NOMO-1 (cell line): ENCODE measurements at regions not wholly inside any gene's neighbourhood (a gene's known extent, or its start where the extent isn't known, plus 50 kb on each side); places are given as distances from the start of the nearest gene placed in this dataset.
A peak's percentile ranks its signal among the peaks of the same experiment; 100 is the strongest.
"Not testable (repeated sequence)": the region's sequence is repeated elsewhere in the genome, so short reads cannot be mapped to it uniquely, and the experiment has no call there.

ENCODE experiments used
- DNase-seq, 2 experiments: peaks; one replicate each; lab custom pipeline; 2025; ENCODE audit not compliant: unreplicated experiment in 2 of 2; lab: John Stamatoyannopoulos, UW

DNA sequence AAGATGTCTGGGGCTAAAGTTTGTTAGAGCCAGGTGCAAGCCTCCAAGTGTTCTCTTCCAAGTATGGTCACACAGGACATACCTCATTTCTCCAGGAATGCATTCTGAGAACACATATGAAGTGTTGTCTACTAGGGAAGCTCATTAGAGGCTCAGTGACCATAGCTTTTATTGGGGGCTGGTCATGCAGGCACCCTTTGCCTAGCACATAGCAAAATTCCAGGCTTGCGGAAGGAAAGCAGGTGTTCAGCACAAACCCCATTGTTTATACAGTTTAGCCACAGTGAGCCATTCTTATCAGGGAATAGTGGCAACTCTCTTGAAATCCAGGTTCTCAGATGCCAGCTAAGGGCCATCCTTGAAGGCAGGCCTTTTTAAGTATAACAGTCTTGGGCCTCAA lies 112.1 kb upstream of the XIST start:
- no peak for DNase-seq

- no peak for DNase-seq
Measured at GRCh38 chrX:73963682-73964081, 111.2 kb upstream of the XIST start.

DNA sequence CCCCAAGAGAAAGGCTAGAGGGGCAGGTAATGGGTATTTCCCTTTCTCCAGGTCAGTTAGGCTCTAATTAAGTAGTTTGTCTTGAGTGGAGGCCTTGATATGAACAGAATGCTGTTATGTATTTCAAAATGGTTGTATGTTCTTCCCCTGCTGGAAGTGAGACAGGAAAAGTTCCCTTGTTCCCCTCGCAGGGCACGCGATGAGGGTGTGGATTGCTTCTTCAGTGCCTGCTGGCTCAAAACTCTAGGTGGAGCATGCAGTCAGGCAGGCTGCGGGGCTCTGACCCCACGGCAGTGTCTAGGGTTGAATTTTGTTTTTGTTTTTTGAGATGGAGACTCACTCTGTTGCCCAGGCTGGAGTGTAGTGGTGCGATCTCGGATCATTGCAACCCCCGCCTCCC lies 110.4 kb upstream of the XIST start:
- no peak for DNase-seq

DNA sequence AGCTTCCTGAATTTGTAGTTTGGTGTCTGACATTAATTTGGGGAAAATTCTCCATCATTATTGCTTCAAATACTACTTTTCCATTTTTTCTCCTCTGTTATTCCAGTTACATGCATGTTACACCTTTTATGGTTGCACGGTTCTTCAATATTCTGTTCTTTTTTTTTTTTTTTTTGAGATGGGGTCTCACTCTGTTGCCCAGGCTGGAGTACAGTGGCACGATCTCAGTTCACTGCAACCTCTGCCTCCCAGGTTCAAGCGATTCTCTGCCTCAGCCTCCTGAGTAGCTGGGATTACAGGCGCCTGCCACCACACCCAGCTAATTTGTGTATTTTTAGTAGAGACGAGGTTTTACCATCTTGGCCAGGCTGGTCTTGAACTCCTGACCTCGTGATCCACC lies 109.4 kb upstream of the XIST start:
- not testable (repeated sequence) for DNase-seq

GRCh38 chrX:73944563-73944908 lies 92.0 kb upstream of the XIST start:
- DNase-seq, result peak in 1 of 2 experiments; percentile 57

DNA sequence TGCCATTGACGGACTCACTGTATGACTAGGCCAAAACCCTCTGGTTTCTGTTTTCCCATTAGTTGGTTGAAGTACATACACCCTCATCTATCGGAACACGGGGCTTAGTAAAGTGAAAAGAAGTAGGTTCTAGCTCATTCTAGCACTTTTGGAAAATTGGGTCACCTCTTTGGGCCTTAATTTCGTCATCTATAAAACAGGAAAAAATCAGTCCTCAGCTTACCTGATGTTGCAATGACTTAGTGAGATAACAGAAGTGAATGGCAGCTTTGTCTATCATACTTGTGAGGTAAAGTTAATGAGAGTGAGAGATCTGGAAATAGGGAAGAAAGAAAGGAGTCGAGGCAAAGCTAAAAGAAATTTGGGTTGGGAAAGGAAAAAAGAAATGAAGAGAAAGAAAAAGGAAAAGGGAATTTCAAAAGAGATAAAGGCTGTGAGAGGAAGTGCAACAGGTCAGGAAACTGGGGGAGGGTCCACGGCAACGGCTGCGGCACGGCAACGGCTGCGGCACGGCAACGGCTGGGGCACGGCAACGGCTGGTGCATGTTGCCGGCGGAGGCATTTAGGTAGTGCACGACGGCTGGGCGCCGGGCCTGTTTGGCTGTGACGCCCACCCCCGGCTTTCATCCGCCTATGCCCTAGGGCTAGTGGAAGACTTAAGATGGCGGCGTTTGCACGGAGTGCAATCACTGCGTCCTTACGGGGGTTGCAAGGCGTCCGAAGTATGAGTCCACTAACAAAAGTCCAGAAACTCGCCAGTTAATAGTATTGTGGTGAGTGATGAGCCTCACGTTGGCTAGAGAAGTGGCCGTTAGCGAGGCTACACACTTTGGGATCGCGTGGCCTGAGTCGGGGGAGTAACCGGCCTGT lies 91.4 kb upstream of the XIST start:
- peak; percentile 93 to 95 for DNase-seq

GRCh38 chrX:73940893-73941470 lies 88.5 kb upstream of the XIST start:
- DNase-seq, result no peak

GRCh38 chrX:73937843-73938242 lies 85.3 kb upstream of the XIST start:
- DNase-seq, result peak; percentile 70 to 82

DNA sequence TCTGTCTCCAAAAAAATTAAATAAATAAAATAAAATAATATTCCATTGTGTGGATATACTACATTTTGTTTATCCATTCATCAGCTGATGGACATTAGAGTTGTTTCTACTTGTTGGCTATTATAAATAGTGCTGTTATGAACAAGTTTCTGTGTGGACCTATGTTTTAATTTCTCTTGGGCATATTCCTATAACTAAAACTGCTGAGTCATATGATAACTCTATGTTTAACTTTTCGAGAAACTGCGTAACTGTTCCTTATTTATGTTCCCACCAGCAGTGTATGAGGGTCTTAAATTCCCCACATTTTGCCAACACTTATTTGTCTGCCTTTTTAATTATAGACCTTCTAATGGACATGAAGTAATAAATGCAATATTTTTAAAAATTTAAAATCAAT lies 80.0 kb upstream of the XIST start:
- no peak for DNase-seq

- no peak for DNase-seq
Measured at GRCh38 chrX:73930300-73930699, 77.8 kb upstream of the XIST start.

DNA sequence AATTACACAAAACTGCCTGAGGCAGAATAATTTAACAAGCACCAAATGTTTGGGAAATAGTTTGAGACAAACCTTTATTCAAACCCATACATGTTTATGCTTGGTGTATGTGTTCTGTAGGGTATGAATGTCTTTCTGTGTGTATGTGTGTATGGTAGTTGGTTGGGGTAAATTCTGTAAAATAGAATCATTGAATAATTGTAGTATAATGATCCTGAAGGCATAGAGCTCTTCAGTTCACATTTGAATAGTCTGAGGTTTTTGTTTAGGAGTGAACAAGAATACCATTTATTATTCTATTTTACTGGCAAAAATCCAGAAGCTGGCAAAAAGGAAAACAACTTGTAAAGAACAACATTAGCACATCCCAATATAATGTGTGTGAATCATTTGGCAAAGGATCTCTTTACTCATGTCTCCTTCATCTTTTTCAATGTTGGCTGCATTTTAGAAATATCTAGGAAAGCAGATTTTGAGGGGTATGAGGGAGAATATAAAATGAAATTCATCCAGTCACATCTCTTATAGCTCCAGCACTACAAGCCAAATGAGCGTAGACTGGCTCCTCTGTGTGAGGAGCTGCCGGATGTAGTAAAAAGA lies 70.4 kb upstream of the XIST start:
- no peak for DNase-seq

GRCh38 chrX:73916931-73917667 lies 64.6 kb upstream of the XIST start:
- no peak for DNase-seq

- DNase-seq, result no peak
Measured at GRCh38 chrX:73916489-73916888, 64.0 kb upstream of the XIST start.

GRCh38 chrX:73914792-73915191 lies 62.3 kb upstream of the XIST start:
- not testable (repeated sequence) for DNase-seq

GRCh38 chrX:73913580-73913979 lies 61.1 kb upstream of the XIST start:
- no peak for DNase-seq

DNA sequence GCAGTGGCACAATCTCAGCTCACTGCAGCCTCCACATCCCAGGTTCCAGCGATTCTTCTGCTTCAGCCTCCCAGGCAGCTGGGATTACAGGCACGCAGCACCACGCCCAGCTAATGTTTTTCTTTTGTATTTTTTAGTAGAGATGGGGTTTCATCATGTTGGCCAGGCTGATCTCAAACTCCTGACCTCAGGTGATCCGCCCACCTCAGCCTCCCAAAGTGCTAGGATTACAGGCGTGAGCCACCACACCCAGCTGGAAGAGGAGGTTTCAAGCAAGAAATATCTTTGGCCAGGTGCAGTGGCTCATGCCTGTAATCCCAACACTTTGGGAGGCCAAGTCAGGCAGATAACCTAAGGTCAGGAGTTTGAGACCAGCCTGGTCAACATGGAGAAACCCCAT lies 59.4 kb upstream of the XIST start:
- not testable (repeated sequence) for DNase-seq

DNA sequence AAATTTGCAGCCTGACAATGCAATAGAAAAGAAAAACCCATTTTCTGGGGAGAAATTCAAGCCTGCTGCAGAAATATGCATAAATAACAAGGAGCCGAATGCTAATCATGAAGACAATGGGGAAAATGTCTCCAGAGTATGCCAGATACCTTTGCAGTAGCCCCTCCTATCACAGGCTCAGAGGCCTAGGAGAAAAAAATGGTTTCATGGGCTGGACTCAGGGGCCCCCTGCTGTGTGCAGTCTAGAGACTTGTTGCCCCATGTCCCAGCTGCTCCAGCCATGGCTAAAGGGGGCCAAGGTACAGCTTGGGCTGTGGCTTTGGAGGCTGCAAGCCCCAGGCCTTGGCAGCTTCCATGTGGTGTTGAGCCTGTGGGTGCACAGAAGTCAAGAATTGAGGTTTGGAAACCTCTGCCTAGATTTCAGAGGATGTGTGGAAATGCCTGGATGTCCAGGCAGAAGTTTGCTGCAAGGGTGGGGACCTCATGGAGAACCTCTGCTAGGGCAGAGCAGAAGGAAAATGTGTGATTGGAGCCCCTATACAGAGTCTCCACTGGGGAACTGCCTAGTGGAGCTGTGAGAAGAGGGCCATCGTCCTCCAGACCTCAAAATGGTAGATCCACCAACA lies 53.3 kb upstream of the XIST start:
- DNase-seq, result not testable (repeated sequence)

DNA sequence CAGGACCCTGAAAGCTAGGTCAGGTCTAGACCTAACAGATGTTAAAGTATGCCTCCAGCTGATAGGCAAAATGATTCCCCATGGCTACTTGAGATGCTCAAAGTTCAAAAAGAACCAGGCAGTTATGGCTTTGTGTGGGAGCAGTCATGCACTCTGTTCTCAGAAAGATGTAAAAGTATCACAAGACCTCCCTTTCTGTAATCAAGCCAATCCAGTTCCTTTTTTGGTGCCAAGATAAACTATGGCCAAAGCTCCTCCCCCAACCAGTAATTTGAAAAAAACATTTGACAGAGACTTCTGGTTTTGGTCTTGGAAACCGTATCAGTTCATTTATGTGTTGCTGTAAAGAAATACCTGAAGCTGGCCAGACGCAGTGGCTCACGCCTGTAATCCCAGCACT lies 51.4 kb upstream of the XIST start:
- no peak for DNase-seq
